ENCODE measurements at regions not wholly inside any gene's neighbourhood (a gene's known extent, or its start where the extent isn't known, plus 50 kb on each side); places are given as distances from the start of the nearest gene placed in this dataset.
A peak's percentile ranks its signal among the peaks of the same experiment; 100 is the strongest.

DNA sequence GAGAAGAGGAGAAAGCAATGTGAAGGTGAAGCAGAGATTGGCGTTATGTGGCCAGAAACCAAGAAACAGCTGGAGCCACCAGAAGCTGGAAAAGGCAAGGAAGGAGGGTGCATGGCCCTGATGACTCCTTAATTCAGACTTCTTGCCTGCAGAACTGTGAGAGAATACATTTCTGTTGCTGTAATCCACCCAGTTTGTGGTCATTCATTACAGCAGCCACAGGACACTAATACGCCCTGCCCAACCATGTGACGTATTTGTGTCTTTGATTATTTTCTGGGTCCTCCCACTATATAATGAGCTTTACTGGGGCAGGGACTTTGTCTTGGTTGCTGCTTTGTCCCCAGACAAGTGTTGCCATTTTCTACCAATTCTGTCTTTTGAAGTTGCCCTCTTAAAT is 64.5 kb upstream of the MITF start:
- no peak overlapping the region for H3K27ac ChIP-seq
- TF ChIP-seq, protein P1, sequence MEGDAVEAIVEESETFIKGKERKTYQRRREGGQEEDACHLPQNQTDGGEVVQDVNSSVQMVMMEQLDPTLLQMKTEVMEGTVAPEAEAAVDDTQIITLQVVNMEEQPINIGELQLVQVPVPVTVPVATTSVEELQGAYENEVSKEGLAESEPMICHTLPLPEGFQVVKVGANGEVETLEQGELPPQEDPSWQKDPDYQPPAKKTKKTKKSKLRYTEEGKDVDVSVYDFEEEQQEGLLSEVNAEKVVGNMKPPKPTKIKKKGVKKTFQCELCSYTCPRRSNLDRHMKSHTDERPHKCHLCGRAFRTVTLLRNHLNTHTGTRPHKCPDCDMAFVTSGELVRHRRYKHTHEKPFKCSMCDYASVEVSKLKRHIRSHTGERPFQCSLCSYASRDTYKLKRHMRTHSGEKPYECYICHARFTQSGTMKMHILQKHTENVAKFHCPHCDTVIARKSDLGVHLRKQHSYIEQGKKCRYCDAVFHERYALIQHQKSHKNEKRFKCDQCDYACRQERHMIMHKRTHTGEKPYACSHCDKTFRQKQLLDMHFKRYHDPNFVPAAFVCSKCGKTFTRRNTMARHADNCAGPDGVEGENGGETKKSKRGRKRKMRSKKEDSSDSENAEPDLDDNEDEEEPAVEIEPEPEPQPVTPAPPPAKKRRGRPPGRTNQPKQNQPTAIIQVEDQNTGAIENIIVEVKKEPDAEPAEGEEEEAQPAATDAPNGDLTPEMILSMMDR (IDR thresholded peaks at IDR 0.05) = no peak
- no peak for TF ChIP-seq ZFX (IDR thresholded peaks at IDR 0.05; ENCODE audit: borderline replicate concordance)

DNA sequence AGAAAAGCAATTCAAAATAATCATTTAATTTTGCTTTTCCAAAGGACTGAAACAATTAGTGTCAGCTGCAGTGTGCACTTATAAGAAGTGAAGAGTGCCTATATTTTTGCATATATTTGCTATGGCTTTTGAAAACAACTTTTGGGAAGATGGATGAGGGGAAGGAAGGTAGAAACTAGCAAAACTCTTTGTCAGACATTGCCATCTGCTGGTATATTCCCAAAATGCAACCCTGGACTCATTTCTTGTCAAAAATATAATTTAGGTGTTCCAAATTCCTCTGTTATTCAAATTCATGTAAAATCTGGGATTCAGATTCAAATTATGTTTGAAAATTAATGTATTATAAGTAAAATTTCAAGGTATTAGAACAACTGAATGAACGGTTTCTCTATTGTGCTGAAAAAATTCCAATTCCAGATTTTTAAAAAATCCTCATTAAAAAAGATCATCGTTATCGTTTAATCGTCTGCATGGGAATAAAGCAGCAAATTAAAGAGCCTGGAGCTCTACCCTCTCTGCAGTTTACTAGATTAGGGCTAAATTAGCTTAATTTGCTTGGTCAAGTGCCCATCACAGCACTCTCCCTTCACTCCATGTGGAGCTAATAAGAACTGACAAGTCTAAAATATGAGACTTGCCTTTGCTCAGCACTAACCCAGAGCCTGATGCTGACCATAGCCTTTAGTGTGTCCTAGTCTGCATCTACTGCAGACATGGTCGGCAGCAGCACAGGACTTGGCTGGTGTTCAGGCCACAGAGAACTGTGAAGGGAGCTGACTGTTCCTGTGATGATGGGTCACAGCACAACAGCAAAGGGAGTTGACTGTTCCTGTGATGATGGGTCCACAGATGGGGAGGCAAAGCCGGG is 67.9 kb upstream of the MITF start:
- no peak overlapping the region for H3K27ac ChIP-seq
- no peak for TF ChIP-seq ZFX (IDR thresholded peaks at IDR 0.05; ENCODE audit: borderline replicate concordance)
- TF ChIP-seq, protein P1 (IDR thresholded peaks at IDR 0.05) = peak; percentile 83

DNA sequence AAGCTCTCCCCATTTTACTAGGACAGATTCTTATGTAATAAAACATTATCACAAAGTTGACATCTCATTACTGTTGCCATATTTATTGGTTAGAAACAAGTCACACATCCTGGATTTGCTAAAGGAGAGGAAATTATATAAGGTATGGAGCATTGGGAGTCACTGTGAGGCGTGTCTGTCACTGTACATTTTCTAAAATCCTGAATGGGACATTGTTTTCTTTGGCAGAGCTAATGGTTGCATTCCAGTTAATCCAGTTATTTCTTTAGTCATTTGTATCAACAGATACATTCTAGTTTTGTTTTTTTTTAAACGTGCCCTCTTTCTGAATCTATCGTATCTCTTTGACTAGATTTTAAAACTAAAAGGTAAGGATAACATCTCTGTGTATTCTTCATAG is 70.2 kb upstream of the MITF start:
- H3K27ac ChIP-seq = no peak overlapping the region
- TF ChIP-seq ZFX (IDR thresholded peaks at IDR 0.05; ENCODE audit: borderline replicate concordance) = no peak
- TF ChIP-seq, protein P1 (IDR thresholded peaks at IDR 0.05) = no peak

DNA sequence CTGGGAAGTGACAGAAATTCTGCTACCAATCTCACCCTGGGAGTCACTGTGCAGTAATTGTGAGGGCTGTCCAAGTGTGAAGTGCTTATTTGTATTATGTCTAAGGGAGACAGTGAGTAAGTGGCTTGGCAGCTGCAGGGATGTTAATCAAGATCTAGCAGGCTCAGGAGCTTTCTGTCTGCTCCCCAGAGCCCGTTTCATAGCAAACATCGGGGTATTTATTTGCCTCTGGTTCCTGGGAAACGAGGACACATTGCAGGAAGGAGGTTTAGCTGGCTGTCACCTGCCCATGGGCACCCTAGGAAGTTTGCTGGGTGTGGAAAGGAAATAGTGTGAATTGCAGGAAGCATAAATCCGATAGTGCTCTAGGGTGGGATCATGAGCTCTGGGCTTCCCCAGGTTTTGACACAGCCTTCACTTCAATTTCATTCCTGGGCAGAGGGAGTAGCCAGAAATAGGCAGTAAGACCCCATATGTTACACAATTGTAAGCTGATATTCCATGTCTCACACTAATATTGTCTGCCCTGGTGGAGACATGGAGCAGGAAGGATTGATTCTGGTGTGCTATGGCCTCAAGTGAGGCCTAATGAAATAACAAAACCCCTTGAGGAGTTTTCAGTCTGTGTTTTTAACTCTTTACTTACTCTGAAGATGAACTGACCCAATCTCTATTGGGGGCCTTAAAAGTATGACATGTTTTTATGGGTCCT is 74.1 kb upstream of the MITF start:
- TF ChIP-seq, protein P1 (IDR thresholded peaks at IDR 0.05) = no peak
- TF ChIP-seq ZFX (IDR thresholded peaks at IDR 0.05; ENCODE audit: borderline replicate concordance) = no peak
- H3K27ac ChIP-seq = no peak overlapping the region

DNA sequence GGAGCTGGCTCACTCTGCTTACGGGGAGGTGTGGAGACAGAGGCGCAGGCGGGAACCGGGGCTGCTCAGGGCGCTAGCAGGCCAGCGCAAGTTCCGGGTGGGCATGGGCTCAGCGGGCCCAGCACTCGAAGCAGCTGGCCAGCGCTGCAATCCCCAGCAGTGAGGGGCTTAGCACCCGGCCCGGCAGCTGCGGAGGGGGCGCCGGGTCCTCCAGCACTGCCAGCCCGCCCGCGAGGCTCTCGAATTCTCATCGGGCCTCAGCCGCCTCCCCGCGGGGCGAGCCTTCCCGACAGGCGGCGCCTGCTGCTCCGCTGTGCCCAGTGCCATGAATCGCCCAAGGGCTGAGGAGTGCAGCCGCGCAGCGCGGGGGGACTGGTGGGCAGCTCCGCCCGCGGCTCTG is 78.6 kb upstream of the MITF start:
- TF ChIP-seq ZFX (IDR thresholded peaks at IDR 0.05; ENCODE audit: borderline replicate concordance) = no peak
- TF ChIP-seq, protein P1 (IDR thresholded peaks at IDR 0.05) = no peak
- no peak overlapping the region for H3K27ac ChIP-seq

DNA sequence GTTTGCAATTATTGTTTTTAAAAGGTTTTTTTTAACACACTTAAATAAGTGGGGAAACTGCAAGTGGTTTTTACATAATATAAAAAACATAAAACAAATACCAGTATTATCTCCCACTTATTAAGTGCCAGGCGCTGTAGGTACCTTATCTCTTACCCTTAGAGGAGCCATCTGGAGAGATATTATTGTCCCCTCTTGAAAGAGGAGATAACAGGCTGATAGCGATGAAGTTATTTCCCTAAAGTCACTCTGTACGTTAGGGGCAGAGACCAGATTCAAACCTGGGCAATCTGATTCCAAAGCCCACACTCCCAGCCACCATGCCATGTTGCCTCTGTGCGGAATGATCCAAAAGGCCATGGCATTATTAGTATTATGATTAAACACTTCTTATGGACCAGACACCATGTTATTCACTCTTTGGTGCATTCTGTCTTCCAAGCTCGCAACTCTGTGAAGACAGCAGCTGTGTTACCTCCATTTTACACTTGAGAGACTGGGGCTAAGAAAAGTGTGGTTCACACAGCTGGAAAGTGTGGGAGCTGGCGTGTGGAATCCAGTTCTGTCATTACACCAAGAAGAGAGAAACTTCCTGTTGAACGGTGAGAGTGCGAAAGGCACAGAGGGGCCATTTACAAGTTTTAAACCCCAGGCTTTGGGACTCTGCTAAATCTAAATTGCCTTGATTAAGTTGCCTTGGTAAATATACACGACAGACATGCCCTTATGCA is 79.9 kb upstream of the MITF start:
- H3K27ac ChIP-seq = no peak overlapping the region
- TF ChIP-seq, protein P1 (IDR thresholded peaks at IDR 0.05) = no peak
- no peak for TF ChIP-seq ZFX (IDR thresholded peaks at IDR 0.05; ENCODE audit: borderline replicate concordance)

All from 22Rv1 (cell line).